Lower leg skin (tissue), 4 donors: ENCODE measurements at regions not wholly inside any gene's neighbourhood (a gene's known extent, or its start where the extent isn't known, plus 50 kb on each side); places are given as distances from the start of the nearest gene placed in this dataset.

Experiments
- DNase-seq, 2 donors: peaks; one replicate each; pipeline ENCODE4 v3.0.0-alpha.2; 2019; ENCODE audit warnings: low spot score in 2 of 2
- H3K4me3 ChIP-seq: fragments of 200-600 bp; sonication (generic); 2 replicates; pipeline ENCODE4 v1.5.1; 2017; ENCODE audit warnings: mild to moderate bottlenecking, low read depth; ENCODE audit not compliant: poor library complexity, severe bottlenecking
- POLR2A ChIP-seq, 2 donors: fragments of 450-650 bp; IDR thresholded peaks; one replicate each; pipeline ENCODE4 v1.6.1; 2016 to 2017; ENCODE audit warnings: antibody characterized with exemption in 2 of 2, mild to moderate bottlenecking in 1 of 2, moderate library complexity in 1 of 2
- WGBS, 2 donors: methylation state at CpG; one replicate each; pipeline ENCODE4 v1.1.5; 2018; 5-methylcytosine and 5-hydroxymethylcytosine counted together
- intact Hi-C: fragments of 100-400 bp; cut with DNase I; formaldehyde crosslinking; loops from one replicate; pipeline ENCODE4 v1.15.0; 2023; ENCODE audit warnings: low total_unique reads
- TF ChIP-seq, protein P1 (sequence below), 3 donors: fragments of 450-650 bp; IDR thresholded peaks; one replicate each; pipeline ENCODE4 v1.5.1; 2016; ENCODE audit warnings: antibody characterized with exemption in 3 of 3, mild to moderate bottlenecking in 3 of 3, moderate library complexity in 2 of 3

DNA sequence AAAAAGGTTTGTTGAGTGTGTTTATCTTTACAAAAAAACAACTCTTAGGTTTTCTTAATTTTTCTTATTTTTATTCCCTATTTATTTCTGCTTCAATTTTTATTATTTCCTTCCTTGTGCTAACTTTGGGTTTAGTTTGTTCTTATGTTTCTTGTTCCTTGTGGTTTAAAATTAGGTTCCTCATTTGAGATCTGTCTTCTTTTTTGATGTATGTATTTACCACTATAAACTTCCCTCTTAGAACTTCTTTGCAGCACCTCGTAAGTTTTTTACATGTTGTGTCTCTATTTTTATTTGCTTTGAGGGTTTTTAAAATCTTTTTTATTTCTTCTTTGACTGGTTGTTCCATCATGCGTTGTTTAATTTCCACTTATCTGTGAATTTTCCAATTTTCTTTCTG is 1217.1 kb upstream of the CELF2 start:
- WGBS, 2 donors, result 78 to 84% methylated on average over 2 of the region's 2 CpGs
- TF ChIP-seq, protein P1, sequence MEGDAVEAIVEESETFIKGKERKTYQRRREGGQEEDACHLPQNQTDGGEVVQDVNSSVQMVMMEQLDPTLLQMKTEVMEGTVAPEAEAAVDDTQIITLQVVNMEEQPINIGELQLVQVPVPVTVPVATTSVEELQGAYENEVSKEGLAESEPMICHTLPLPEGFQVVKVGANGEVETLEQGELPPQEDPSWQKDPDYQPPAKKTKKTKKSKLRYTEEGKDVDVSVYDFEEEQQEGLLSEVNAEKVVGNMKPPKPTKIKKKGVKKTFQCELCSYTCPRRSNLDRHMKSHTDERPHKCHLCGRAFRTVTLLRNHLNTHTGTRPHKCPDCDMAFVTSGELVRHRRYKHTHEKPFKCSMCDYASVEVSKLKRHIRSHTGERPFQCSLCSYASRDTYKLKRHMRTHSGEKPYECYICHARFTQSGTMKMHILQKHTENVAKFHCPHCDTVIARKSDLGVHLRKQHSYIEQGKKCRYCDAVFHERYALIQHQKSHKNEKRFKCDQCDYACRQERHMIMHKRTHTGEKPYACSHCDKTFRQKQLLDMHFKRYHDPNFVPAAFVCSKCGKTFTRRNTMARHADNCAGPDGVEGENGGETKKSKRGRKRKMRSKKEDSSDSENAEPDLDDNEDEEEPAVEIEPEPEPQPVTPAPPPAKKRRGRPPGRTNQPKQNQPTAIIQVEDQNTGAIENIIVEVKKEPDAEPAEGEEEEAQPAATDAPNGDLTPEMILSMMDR (IDR thresholded peaks at IDR 0.05), result no peak
- no peak for TF ChIP-seq POLR2A (IDR thresholded peaks at IDR 0.05)
- no peak for DNase-seq
- intact Hi-C loops, result no loop called here
- no peak overlapping the region for H3K4me3 ChIP-seq

DNA sequence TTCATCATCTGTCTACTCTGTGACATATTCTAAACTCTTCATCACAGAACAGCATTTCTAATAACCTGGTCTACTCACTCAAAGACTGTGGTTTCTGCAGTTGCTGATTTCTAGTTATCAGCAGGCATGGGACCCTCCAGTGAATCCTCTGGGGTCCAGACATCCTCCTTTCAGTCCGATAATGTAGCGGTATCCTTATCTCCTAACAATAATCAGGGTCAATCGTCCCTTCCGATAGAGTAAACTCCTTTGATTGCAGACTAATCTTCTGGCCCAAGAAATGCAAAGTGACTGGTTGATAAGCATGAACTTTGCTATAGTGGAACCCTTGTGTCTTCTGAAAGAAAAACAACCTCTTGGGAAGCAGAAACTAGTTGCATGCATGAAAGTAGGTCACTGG is 1209.8 kb upstream of the CELF2 start:
- TF ChIP-seq, protein P1 (IDR thresholded peaks at IDR 0.05), result no peak
- TF ChIP-seq POLR2A (IDR thresholded peaks at IDR 0.05), result no peak
- WGBS, 2 donors, result 93 to 94% methylated on average over 4 of the region's 4 CpGs
- intact Hi-C loops, result no loop called here
- no peak for DNase-seq
- H3K4me3 ChIP-seq, result no peak overlapping the region

DNA sequence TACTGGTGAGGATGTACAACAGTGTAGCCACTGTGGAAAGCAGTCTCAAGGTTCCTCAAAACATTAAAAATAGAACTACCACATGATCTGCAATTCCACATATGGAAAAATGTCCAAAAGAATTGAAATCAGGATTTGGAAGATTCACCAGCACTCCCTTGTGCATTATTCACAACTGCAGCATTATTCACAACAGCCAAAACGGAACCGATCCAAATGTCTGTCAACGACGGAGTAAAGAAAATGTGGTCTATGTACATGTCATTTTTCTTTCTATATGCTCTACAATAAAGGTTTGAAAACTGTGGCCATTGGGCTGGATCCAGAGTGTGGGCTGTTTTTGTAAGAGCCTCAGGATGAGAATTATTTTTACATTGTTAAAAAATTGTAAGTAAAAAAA is 1206.1 kb upstream of the CELF2 start:
- 70 to 76% methylated on average over 4 of the region's 4 CpGs for WGBS, 2 donors
- intact Hi-C loops, result no loop called here
- DNase-seq, result no peak
- TF ChIP-seq POLR2A (IDR thresholded peaks at IDR 0.05), result no peak
- TF ChIP-seq, protein P1 (IDR thresholded peaks at IDR 0.05), result no peak
- no peak overlapping the region for H3K4me3 ChIP-seq

DNA sequence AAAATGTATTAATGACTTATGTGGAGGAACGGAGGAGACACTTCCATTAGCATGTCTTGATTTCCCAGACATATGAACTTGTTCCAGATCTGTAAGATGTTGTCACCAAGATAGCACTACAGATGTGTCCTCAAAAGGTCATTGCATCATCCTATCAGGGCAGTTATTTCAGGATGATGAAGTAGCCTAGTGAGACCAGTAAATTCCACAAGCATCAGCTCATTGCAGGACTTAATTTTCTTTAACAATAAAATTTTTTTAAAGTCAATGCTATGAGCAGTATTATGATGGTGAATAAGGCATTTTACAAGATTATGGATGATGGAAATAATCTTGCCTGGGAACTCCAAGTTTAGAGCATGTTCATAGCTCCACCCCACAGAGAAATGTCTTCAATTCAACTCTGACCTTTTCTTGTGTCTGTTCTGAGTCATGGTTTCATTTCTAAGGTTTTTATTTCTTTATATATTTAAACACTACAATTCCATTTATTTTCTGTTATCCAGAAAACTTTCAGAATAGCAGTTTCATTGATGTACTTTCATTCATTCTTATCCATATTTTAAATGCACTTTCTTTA is 1203.3 kb upstream of the CELF2 start:
- WGBS, 2 donors, result 66 to 73% methylated on average over 1 of the region's 1 CpG
- intact Hi-C loops, result no loop called here
- no peak for TF ChIP-seq POLR2A (IDR thresholded peaks at IDR 0.05)
- TF ChIP-seq, protein P1 (IDR thresholded peaks at IDR 0.05), result no peak
- no peak overlapping the region for H3K4me3 ChIP-seq
- no peak for DNase-seq

GRCh38 chr10:9819756-9820494 is 1197.7 kb upstream of the CELF2 start:
- WGBS, 2 donors, result 86 to 92% methylated on average over 4 of the region's 4 CpGs
- H3K4me3 ChIP-seq, result no peak overlapping the region
- no peak for TF ChIP-seq POLR2A (IDR thresholded peaks at IDR 0.05)
- TF ChIP-seq, protein P1 (IDR thresholded peaks at IDR 0.05), result no peak

More at GRCh38 chr10:9819756-9820494, 1197.7 kb upstream of the CELF2 start:
- DNase-seq, result no peak
- intact Hi-C loops, result no loop called here
